ENCODE measurements at regions not wholly inside any gene's neighbourhood (a gene's known extent, or its start where the extent isn't known, plus 50 kb on each side); places are given as distances from the start of the nearest gene placed in this dataset.

DNA sequence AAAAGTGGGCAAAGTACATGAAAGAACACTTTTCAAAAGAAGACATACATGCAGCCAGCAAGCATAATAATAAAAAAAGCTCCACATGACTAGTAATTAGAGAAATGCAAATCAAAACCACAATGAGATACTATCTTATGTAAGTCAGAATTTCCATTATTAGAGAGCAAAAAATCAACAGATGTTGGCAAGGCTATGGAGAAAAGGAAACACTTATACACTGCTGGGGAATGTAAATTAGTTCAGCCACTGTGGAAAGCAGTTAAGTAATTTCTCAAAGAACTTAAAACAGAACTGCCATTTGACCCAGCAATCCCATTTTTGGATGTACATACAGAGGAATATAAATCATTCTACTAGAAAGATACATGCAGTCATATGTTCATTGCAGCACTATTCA is 360.7 kb downstream of the NSUN3 start:
- no peak overlapping the region for H3K18ac ChIP-seq (ENCODE audit: extremely low read depth, low read length)
- no peak overlapping the region for H4K5ac ChIP-seq (ENCODE audit: insufficient read length, low read depth, low read length)
- no peaks in the 10 kb centered on the region for H3K79me2 ChIP-seq (ENCODE audit: control insufficient read depth in 1 of 2, insufficient read depth in 2 of 2, low read length in 2 of 2)
- H3K56ac ChIP-seq (replicated peaks; ENCODE audit: insufficient read length, low read depth, low read length) = no peak overlapping the region
- H3K23ac ChIP-seq (ENCODE audit: insufficient read length) = no peak overlapping the region
- H3K4ac ChIP-seq (replicated peaks; ENCODE audit: insufficient read length, low read depth, low read length) = no peak overlapping the region
- FAIRE-seq = no peak
- no peak overlapping the region for H3K4me2 ChIP-seq (ENCODE audit: insufficient read depth in 1 of 2, low read depth in 2 of 2, low read length in 2 of 2)
- no peaks in the 10 kb centered on the region for H3K4me1 ChIP-seq (replicated peaks in 1 of 4; ENCODE audit: control insufficient read depth in 3 of 4, insufficient read depth in 4 of 4, low read length in 3 of 4)
- no peaks in the 10 kb centered on the region for H3K27me3 ChIP-seq (replicated peaks in 1 of 4; ENCODE audit: control insufficient read depth in 3 of 4, extremely low read depth in 1 of 4, insufficient read depth in 3 of 4, low read length in 3 of 4)
- H3K14ac ChIP-seq (ENCODE audit: insufficient read length) = no peak overlapping the region
- ChIA-PET CTCF (ENCODE audit: partially characterized antibody) (no interaction called here), POLR2A (ENCODE audit: partially characterized antibody) (interaction anchor here (0.7 kb wide), 1 partner anchor 100 kb away, joined by 4 read pairs; no protein-coding TSS in a partner anchor)
- H4K8ac ChIP-seq (ENCODE audit: extremely low read depth, insufficient read depth, low read length) = no peak overlapping the region
- no peak overlapping the region for H2BK15ac ChIP-seq (ENCODE audit: low read length)
- H2BK12ac ChIP-seq (ENCODE audit: low read depth, low read length) = no peak overlapping the region
- H3K27ac ChIP-seq (ENCODE audit: low read depth, low read length) = no peak overlapping the region
- H3K4me3 ChIP-seq (ENCODE audit: extremely low read depth in 1 of 4, insufficient read depth in 2 of 4, low read depth in 3 of 4, low read length in 4 of 4) = no peak overlapping the region
- TF ChIP-seq HDAC2 (IDR thresholded peaks at IDR 0.05; ENCODE audit: borderline replicate concordance in 1 of 2, low read depth in 2 of 2, low read length in 2 of 2) (no peak), RBBP5 (IDR thresholded peaks at IDR 0.05; ENCODE audit: borderline replicate concordance, low read depth, low read length) (no peak), RXRA (IDR thresholded peaks at IDR 0.05; ENCODE audit: insufficient read depth, low read depth, low read length) (no peak), CEBPB (IDR thresholded peaks at IDR 0.05; ENCODE audit: low read depth, low read length) (no peak), SUZ12 (IDR thresholded peaks at IDR 0.05; ENCODE audit: low read length) (no peak), JUN (IDR thresholded peaks at IDR 0.05; ENCODE audit: low read depth, low read length) (no peak), EZH2 (IDR thresholded peaks at IDR 0.05; ENCODE audit: low read depth, low read length, severe bottlenecking) (no peak), CHD1 (IDR thresholded peaks at IDR 0.05; ENCODE audit: low read depth, low read length) (no peak)
- TF ChIP-seq, protein P1, sequence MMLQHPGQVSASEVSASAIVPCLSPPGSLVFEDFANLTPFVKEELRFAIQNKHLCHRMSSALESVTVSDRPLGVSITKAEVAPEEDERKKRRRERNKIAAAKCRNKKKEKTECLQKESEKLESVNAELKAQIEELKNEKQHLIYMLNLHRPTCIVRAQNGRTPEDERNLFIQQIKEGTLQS (IDR thresholded peaks at IDR 0.05; ENCODE audit: insufficient read depth, low read depth, low read length) = no peak
- TF ChIP-seq, protein P2, sequence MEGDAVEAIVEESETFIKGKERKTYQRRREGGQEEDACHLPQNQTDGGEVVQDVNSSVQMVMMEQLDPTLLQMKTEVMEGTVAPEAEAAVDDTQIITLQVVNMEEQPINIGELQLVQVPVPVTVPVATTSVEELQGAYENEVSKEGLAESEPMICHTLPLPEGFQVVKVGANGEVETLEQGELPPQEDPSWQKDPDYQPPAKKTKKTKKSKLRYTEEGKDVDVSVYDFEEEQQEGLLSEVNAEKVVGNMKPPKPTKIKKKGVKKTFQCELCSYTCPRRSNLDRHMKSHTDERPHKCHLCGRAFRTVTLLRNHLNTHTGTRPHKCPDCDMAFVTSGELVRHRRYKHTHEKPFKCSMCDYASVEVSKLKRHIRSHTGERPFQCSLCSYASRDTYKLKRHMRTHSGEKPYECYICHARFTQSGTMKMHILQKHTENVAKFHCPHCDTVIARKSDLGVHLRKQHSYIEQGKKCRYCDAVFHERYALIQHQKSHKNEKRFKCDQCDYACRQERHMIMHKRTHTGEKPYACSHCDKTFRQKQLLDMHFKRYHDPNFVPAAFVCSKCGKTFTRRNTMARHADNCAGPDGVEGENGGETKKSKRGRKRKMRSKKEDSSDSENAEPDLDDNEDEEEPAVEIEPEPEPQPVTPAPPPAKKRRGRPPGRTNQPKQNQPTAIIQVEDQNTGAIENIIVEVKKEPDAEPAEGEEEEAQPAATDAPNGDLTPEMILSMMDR (IDR thresholded peaks at IDR 0.05; ENCODE audit: control extremely low read depth in 1 of 3, insufficient read depth in 1 of 3, low read depth in 1 of 3, low read length in 3 of 3) = no peak
- TF ChIP-seq, protein P3, sequence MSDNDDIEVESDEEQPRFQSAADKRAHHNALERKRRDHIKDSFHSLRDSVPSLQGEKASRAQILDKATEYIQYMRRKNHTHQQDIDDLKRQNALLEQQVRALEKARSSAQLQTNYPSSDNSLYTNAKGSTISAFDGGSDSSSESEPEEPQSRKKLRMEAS (IDR thresholded peaks at IDR 0.05) = no peak
- no peak overlapping the region for H4K91ac ChIP-seq (replicated peaks; ENCODE audit: insufficient read length, low read length)
- no peak overlapping the region for H2BK20ac ChIP-seq (ENCODE audit: low read length)
- H3K23me2 ChIP-seq (ENCODE audit: low read depth, low read length) = no peaks in the 10 kb centered on the region
- H4K20me1 ChIP-seq (replicated peaks in 1 of 2; ENCODE audit: control insufficient read depth in 1 of 2, insufficient read depth in 2 of 2, low read length in 2 of 2) = no peaks in the 10 kb centered on the region
- H3K9ac ChIP-seq (replicated peaks in 1 of 4; ENCODE audit: extremely low read depth in 1 of 4, low read depth in 3 of 4, low read length in 3 of 4) = no peak overlapping the region
- no peak overlapping the region for H2AFZ ChIP-seq (ENCODE audit: low read length)
- no peak overlapping the region for H2AK5ac ChIP-seq (ENCODE audit: low read depth, low read length)
- H2BK5ac ChIP-seq (ENCODE audit: low read depth, low read length) = no peak overlapping the region
- H3K36me3 ChIP-seq (ENCODE audit: control insufficient read depth in 2 of 4, insufficient read depth in 4 of 4, low read length in 3 of 4) = no peaks in the 10 kb centered on the region
- no peak for DNase-seq (ENCODE audit: low read depth in 1 of 2, low spot score in 2 of 2)
- H2BK120ac ChIP-seq (replicated peaks; ENCODE audit: low read depth, low read length) = no peak overlapping the region
- peaks cover 10 to 12% of the 10 kb centered on the region in 2 experiments; a peak in 3 of 4 replicates for H3K9me3 ChIP-seq (ENCODE audit: insufficient read depth in 2 of 2, low read depth in 1 of 2, low read length in 1 of 2)
- H3K79me1 ChIP-seq (ENCODE audit: low read depth, low read length) = no peaks in the 10 kb centered on the region

Data from H1 (cell line).